K562 (cell line): ENCODE measurements at regions not wholly inside any gene's neighbourhood (a gene's known extent, or its start where the extent isn't known, plus 50 kb on each side); places are given as distances from the start of the nearest gene placed in this dataset.

Experiments
- ATAC-seq: fragments of 200-7000 bp; cut with Tn5 transposase; 3 replicates; pipeline ENCODE4 v1.9.1; 2020; ENCODE audit warnings: moderate library complexity
- BruUV-seq: library from RNA; stranded (reverse); fragments of 400-500 nt; replicated peaks from 2 replicates; lab custom pipeline; 2021; lab: Mats Ljungman, UMichigan
- CTCF ChIA-PET: fragments of 300-600 bp; formaldehyde crosslinking; extraction: SDS; loops from one replicate; lab custom pipeline; 2021; ENCODE audit warnings: low intra/inter-chr PET ratio; lab: Yijun Ruan, JAX
- POLR2A ChIA-PET: fragments of 300-600, 350-650 bp; sonication (Branson Sonifier 250); formaldehyde crosslinking; extraction: SDS; loops from one replicate; lab custom pipeline; 2021; ENCODE audit warnings: antibody characterized with exemption, inconsistent platforms; lab: Yijun Ruan, JAX
- DNase-seq, 4 experiments: peaks; one replicate each; pipeline versions ENCODE4 v3.0.0 to v3.0.0-alpha.2; 2011 to 2018; ENCODE audit warnings: low spot score in 3 of 4, mixed read lengths in 3 of 4; ENCODE audit errors: extremely low read depth in 1 of 4
- FAIRE-seq: peaks from 2 replicates; lab custom pipeline; 2011; peaks lifted over from hg19 to GRCh38; lab: Jason Lieb, UNC
- H2AFZ ChIP-seq: 2 replicates; pipeline ENCODE4 v1.6.0; 2011; ENCODE audit warnings: low read depth, low read length, control low read depth, inconsistent platforms
- H3K27ac ChIP-seq: fragments of 200-600 bp; 3 replicates; pipeline ENCODE4 v1.8.0; 2011; ENCODE audit warnings: low read depth, mild to moderate bottlenecking, control low read depth, inconsistent platforms, low read length, moderate library complexity, mixed read lengths; ENCODE audit errors: extremely low read depth
- H3K27me3 ChIP-seq, 2 experiments: fragments of 300-600 bp in 1 of 2; 2 replicates in 1 of 2; 3 replicates in 1 of 2; pipeline versions ENCODE4 v1.6.0 to v1.8.0; 2011; ENCODE audit warnings: inconsistent platforms in 2 of 2, low read length in 2 of 2, mild to moderate bottlenecking in 1 of 2, mixed read lengths in 1 of 2, moderate library complexity in 1 of 2; ENCODE audit not compliant: control insufficient read depth in 2 of 2, insufficient read depth in 2 of 2
- H3K36me3 ChIP-seq: fragments of 300-600 bp; 3 replicates; pipeline ENCODE4 v1.8.0; 2011; ENCODE audit warnings: mild to moderate bottlenecking, low read length, inconsistent platforms; ENCODE audit not compliant: control insufficient read depth, insufficient read depth
- H3K4me1 ChIP-seq, 2 experiments: fragments of 200-600 bp in 1 of 2; replicated peaks in 1 of 2; 2 replicates in 1 of 2; 3 replicates in 1 of 2; pipeline versions ENCODE4 v1.5.1 to v1.8.0; 2011; ENCODE audit warnings: inconsistent platforms in 2 of 2, low read length in 2 of 2, mild to moderate bottlenecking in 1 of 2, mixed read lengths in 1 of 2, moderate library complexity in 1 of 2; ENCODE audit not compliant: control insufficient read depth in 2 of 2, insufficient read depth in 2 of 2
- H3K4me2 ChIP-seq: 2 replicates; pipeline ENCODE4 v1.6.1; 2011; ENCODE audit warnings: low read length, control low read depth, inconsistent platforms, mixed read lengths; ENCODE audit not compliant: insufficient read depth
- H3K4me3 ChIP-seq: fragments of 200-600 bp; sonication (generic), shearing (Covaris generic); 2 replicates; pipeline ENCODE4 v1.5.1; 2016; ENCODE audit warnings: control low read depth, inconsistent platforms
- H3K79me2 ChIP-seq: fragments of 200-600 bp; 3 replicates; pipeline ENCODE4 v1.8.0; 2011; ENCODE audit warnings: low read length, inconsistent platforms; ENCODE audit not compliant: control insufficient read depth, insufficient read depth
- H3K9ac ChIP-seq, 2 experiments: 2 replicates each; pipeline versions ENCODE4 v1.6.0 to v1.6.1; 2011; ENCODE audit warnings: low read depth in 2 of 2, low read length in 2 of 2, control low read depth in 1 of 2, inconsistent platforms in 1 of 2, mild to moderate bottlenecking in 1 of 2, mixed read lengths in 1 of 2; ENCODE audit not compliant: insufficient read depth in 1 of 2
- H3K9me1 ChIP-seq: one replicate; pipeline ENCODE4 v1.6.0; 2011; ENCODE audit warnings: inconsistent platforms, mild to moderate bottlenecking, low read length, moderate library complexity; ENCODE audit not compliant: control insufficient read depth, insufficient read depth
- H3K9me3 ChIP-seq: replicated peaks from 2 replicates; pipeline ENCODE4 v1.5.1; 2011; ENCODE audit warnings: low read depth, low read length, inconsistent platforms; ENCODE audit not compliant: control insufficient read depth, insufficient read depth
- H4K20me1 ChIP-seq: replicated peaks from 2 replicates; pipeline ENCODE4 v1.6.1; 2011; ENCODE audit warnings: low read length, inconsistent platforms, mixed read lengths; ENCODE audit not compliant: control insufficient read depth, insufficient read depth
- ETV1 ChIP-seq: fragments of 450-650 bp; conservative IDR thresholded peaks from 2 replicates; pipeline ENCODE4 v1.6.1; 2016; ENCODE audit warnings: missing genetic modification characterization, control low read depth, low read depth, missing compliant biosample characterization
- HBP1 ChIP-seq: fragments of 450-650 bp; formaldehyde crosslinking; IDR thresholded peaks from 2 replicates; pipeline ENCODE4 v1.4.0; 2022; ENCODE audit warnings: missing genetic modification characterization
- NR2C2 ChIP-seq, 2 experiments: fragments of 200-800 bp in 1 of 2; sonication (Bioruptor generic) in 1 of 2; sonication (generic) in 1 of 2; formaldehyde crosslinking in 1 of 2; IDR thresholded peaks; 2 replicates each; pipeline versions ENCODE4 v1.6.1 to v1.8.0; 2016 to 2022; ENCODE audit warnings: mild to moderate bottlenecking in 1 of 2, missing compliant biosample characterization in 1 of 2, missing genetic modification characterization in 1 of 2, missing genetic modification reagents in 1 of 2
- TBP ChIP-seq: optimal IDR thresholded peaks from 2 replicates; pipeline ENCODE3; 2011; ENCODE audit warnings: low read depth, low read length, improper control_type of control experiment
- TRIM28 ChIP-seq: fragments of 450-650 bp; IDR thresholded peaks from 2 replicates; pipeline ENCODE4 v1.6.1; 2017
- ZNF224 ChIP-seq: sonication (generic); formaldehyde crosslinking; IDR thresholded peaks from 2 replicates; pipeline ENCODE4 v1.8.0; 2022; ENCODE audit warnings: mild to moderate bottlenecking, missing genetic modification reagents
- ZNF780A ChIP-seq: fragments of 250-450 bp; sonication (Bioruptor Pico); IDR thresholded peaks from 2 replicates; pipeline ENCODE4 v1.5.0; 2021; ENCODE audit warnings: mild to moderate bottlenecking
- WGBS: fragments of 100-300 bp; shearing (Covaris generic); methylation state at CpG from one replicate; pipeline ENCODE4 v1.1.6; 2016; ENCODE audit warnings: low coverage, mixed read lengths; ENCODE audit not compliant: insufficient coverage; ENCODE audit errors: missing lambda C conversion rate; 5-methylcytosine and 5-hydroxymethylcytosine counted together
- in situ Hi-C: fragments of 300-500 bp; cut with MboI; formaldehyde crosslinking; loops from 4 replicates; pipeline ENCODE4 v1.15.0; 2018; ENCODE audit warnings: inconsistent platforms, mixed read lengths
- intact Hi-C: fragments of 100-400 bp; cut with micrococcal nuclease; formaldehyde crosslinking; loops from 2 replicates; pipeline ENCODE4 v1.14.2; 2022
- TF ChIP-seq, protein P1 (sequence below): fragments of 450-650 bp; formaldehyde crosslinking; IDR thresholded peaks from 2 replicates; pipeline ENCODE4 v1.4.0; 2020; ENCODE audit warnings: mild to moderate bottlenecking, moderate library complexity
- TF ChIP-seq, protein P2 (sequence below): fragments of 450-650 bp; conservative IDR thresholded peaks from 2 replicates; pipeline ENCODE4 v1.6.1; 2016; ENCODE audit warnings: missing genetic modification characterization, low read depth, mild to moderate bottlenecking, missing compliant biosample characterization, moderate library complexity

GRCh38 chr6:165843121-165843520, 180.1 kb upstream of the PDE10A start:
- ChIA-PET POLR2A (no interaction called here), CTCF (no interaction called here)
- Histone ChIP-seq H3K79me2 (no peaks in the 10 kb centered on the region), H3K4me2 (no peak overlapping the region), H3K4me1 (no peaks in the 10 kb centered on the region), H4K20me1 (no peaks in the 10 kb centered on the region), H3K9me1 (no peaks in the 10 kb centered on the region), H2AFZ (no peak overlapping the region), H3K4me3 (no peak overlapping the region), H3K36me3 (no peaks in the 10 kb centered on the region), H3K9ac (no peak overlapping the region), H3K27ac (no peak overlapping the region), H3K27me3 (peaks cover 13 to 34% of the 10 kb centered on the region in 2 experiments; a peak in 4 of 5 replicates), H3K9me3 (no peaks in the 10 kb centered on the region)
- WGBS, result 2% methylated on average over 5 of the region's 5 CpGs
- ATAC-seq, result no peak
- TF ChIP-seq ETV1 (tag) (no peak), HBP1 (CRISPR knock-in tag) (no peak), TBP (no peak), TRIM28 (no peak), ZNF224 (CRISPR knock-in tag) (no peak), NR2C2 (CRISPR knock-in tag; IDR thresholded peaks at IDR 0.05) (no peak), NR2C2 (tag; IDR thresholded peaks at IDR 0.05) (no peak), ZNF780A (CRISPR knock-in tag) (no peak)
- TF ChIP-seq, protein P1, sequence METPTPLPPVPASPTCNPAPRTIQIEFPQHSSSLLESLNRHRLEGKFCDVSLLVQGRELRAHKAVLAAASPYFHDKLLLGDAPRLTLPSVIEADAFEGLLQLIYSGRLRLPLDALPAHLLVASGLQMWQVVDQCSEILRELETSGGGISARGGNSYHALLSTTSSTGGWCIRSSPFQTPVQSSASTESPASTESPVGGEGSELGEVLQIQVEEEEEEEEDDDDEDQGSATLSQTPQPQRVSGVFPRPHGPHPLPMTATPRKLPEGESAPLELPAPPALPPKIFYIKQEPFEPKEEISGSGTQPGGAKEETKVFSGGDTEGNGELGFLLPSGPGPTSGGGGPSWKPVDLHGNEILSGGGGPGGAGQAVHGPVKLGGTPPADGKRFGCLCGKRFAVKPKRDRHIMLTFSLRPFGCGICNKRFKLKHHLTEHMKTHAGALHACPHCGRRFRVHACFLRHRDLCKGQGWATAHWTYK (CRISPR knock-in tag), result no peak
- TF ChIP-seq, protein P2, sequence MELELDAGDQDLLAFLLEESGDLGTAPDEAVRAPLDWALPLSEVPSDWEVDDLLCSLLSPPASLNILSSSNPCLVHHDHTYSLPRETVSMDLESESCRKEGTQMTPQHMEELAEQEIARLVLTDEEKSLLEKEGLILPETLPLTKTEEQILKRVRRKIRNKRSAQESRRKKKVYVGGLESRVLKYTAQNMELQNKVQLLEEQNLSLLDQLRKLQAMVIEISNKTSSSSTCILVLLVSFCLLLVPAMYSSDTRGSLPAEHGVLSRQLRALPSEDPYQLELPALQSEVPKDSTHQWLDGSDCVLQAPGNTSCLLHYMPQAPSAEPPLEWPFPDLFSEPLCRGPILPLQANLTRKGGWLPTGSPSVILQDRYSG (tag), result no peak
- no peak for DNase-seq
- BruUV-seq, result no TSS peak
- FAIRE-seq, result no peak
- intact Hi-C loops, result no loop called here
- in situ Hi-C loops, result no loop called here
